HG03025 (cell line): ENCODE measurements at regions not wholly inside any gene's neighbourhood (a gene's known extent, or its start where the extent isn't known, plus 50 kb on each side); places are given as distances from the start of the nearest gene placed in this dataset.

Experiments used
- ATAC-seq: cut with Tn5 transposase; IDR thresholded peaks from one replicate; pipeline ENCODE4 v1.9.1; 2021; ENCODE audit warnings: mild to moderate bottlenecking, moderate library complexity; ENCODE audit not compliant: unreplicated experiment, low FRiP score

DNA sequence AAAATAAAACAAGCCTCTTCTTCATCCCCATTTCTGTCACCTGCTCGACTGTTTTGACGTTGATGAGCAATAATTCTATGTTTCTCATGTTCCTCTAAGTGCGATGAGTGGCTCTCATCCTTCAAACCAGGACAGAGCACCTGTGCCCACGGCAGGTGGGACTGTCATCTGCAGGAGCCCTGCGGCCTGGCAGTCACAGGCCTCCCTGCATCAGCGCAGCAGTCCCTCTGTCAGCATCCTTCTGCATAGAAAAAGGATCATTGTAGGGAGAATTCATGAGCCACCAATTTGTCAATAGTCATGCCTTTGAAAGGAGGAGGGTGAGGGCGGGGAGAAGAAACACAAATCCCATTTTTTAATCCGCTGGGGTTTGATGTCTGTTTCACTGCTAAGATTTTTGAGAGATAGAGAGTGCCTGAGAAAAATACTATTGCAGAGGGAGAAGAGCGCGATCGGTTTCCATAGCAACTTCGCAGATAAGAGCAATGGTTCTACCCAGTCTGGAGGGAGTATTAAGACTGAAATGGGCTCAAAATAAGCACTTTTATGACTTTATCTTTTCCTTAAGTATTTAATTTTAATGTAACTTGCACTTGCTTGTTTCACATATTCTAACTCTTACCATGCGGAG is 234.3 kb upstream of the NCKAP5 start:
- ATAC-seq: no peak

GRCh38 chr2:133806564-133806963 is 238.3 kb upstream of the NCKAP5 start:
- ATAC-seq: no peak

DNA sequence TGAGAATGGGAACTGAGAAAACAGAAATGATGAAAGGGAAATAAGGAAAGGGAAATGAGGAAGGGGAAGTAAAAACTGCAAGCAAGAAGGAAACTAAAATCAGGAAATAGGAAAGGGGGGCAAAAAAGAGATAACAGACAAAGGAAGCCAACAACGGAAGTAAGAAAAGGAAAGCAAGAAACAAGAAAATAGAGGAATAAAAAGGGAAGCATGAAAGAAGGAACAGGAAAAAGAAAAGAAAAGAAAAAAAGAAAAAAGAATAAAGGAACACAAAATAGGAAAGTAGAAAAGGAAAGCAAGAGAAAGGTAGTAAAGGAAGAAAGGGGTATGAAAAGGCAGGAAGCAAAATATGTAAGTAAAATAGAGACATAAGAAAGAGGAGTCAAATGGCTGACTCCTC is 241.2 kb upstream of the NCKAP5 start:
- no peak for ATAC-seq

DNA sequence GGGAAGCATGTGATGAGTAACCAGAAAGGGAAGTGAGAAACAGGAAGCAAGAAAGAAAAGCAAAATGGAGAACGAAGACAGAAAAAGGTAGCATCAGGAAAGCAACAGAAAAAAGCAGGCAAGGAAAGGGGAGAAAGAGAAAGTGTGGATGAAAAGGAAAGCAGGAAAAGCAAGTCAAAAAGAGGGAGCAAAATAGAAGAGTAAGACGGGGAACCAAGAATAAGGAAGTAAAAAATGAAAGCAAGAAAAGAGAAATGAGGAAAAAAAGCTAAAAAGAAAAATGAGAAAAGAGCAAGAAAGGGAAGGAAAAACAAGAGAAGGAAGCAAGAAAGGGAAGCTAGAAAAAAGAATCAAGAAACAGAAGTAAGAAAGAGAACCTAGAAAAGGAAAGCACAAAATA is 242.3 kb upstream of the NCKAP5 start:
- no peak for ATAC-seq

DNA sequence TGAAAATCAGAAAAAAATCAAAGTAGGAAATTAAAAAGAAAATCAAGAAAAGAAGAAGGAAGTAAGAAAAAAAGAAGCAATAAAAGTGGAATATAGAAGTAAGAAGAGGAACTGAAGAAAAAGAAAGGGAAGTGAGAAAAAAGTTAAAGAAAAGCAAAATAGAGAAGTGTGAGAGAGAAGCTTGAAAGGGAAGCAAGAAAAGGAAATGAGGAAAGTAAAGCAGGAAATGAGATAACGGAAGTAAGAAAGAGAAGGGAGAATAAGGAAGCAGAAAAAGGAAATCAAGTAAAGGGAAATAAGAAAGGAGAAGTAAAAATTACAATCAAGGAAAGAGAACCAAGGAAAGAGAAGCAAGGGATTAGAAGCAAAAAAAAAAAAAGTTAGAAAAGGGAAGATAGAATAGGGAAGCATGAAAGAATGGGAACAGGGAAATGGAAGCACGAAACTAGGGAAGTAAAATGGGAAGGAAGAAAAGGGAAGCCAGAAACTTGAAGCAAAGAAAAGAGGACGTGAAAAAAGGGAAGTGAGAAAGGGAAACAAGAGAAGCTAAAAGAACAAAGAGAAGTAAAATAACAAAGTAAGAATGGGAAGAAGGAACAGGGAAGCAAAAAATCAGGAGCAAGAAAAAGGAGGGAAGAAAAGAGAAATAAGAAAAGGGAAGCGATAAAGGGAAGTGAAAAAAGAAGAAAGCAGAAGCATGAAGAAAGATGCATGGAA is 243.3 kb upstream of the NCKAP5 start:
- ATAC-seq: no peak

DNA sequence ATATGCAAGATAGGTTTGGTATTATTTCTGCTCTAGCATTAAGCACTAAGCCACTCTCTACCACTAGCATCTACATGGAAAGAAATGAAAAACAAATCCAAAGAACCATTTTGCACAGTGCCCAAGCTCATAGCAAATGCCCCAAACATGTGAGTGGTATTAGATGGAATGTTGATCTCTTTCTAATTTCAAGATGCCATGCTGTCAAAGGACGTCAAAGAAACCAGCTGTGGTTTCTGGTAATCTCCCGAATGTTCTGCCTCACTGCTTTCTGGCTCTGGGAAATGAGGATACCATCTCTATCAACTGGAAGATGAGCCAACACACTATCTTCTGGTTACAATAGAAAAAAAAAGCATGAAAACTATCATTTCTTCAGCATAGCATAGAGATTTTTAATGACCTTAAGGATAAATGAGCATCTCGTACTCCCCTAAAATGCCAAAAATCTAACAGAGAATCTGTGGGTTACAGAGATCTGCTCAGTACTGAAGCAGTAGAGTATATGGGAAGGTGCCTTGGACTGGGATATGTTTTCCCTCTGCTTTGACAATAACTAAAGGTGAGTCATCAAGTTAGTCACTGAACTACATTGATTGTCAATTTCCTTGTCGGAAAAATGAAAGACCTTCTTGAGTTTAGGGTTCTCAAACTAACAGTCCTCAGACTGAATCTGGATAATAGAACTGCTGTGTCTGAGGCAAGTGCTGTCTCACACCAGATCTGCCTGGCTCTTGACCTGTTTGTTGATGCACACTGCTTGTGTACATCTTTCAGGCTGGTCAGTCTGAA is 244.8 kb upstream of the NCKAP5 start:
- ATAC-seq: no peak

- no peak for ATAC-seq
Measured at GRCh38 chr2:133814890-133815289, 246.6 kb upstream of the NCKAP5 start.

- ATAC-seq: no peak
Measured at GRCh38 chr2:133816037-133816436, 247.8 kb upstream of the NCKAP5 start.

GRCh38 chr2:133817680-133818566 is 249.7 kb upstream of the NCKAP5 start:
- ATAC-seq: no peak

DNA sequence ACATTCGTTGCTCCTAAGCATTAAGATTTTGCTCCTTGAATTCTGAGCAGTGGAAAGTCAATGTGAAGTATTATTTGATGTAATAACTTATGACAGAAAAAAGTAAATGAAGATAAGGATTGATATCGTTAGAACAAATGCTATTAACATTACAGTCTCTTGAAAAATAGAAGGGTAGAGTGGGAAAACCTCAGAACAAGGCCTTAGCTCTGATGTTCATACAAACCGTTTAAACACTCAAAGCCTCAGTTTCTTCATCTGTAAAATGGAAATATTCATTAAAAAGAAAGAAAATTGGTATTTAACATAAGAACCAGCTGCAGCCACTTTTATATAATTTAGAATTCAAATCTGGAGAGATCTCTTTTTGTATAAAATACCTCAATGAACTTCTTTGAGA is 250.4 kb upstream of the NCKAP5 start:
- no peak for ATAC-seq

- ATAC-seq: no peak
Measured at GRCh38 chr2:133819906-133820305, 251.6 kb upstream of the NCKAP5 start.

GRCh38 chr2:133821107-133821760 is 253.0 kb upstream of the NCKAP5 start:
- ATAC-seq: no peak

GRCh38 chr2:133822517-133823225 is 254.4 kb upstream of the NCKAP5 start:
- ATAC-seq: no peak

DNA sequence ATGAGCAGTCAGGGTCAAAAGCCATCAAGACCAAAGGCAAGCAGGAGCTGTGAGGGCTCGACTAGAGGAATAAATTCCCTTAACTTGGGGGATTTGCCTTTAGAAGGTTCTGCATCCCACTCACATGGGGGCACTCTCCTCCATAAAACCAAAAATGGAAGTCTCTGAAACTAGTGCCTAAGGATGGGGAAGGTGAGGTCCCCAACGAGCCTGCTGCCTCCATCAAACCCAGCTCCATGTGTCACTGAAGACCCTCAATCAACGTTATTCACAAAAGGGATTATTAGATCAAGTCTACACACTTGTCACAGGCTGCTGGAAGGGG is 254.9 kb upstream of the NCKAP5 start:
- no peak for ATAC-seq

- no peak for ATAC-seq
Measured at GRCh38 chr2:133824869-133825268, 256.6 kb upstream of the NCKAP5 start.

- no peak for ATAC-seq
Measured at GRCh38 chr2:133825778-133826177, 257.5 kb upstream of the NCKAP5 start.

GRCh38 chr2:133828913-133829312 is 260.6 kb upstream of the NCKAP5 start:
- no peak for ATAC-seq

GRCh38 chr2:133829450-133830020 is 261.3 kb upstream of the NCKAP5 start:
- ATAC-seq: no peak

DNA sequence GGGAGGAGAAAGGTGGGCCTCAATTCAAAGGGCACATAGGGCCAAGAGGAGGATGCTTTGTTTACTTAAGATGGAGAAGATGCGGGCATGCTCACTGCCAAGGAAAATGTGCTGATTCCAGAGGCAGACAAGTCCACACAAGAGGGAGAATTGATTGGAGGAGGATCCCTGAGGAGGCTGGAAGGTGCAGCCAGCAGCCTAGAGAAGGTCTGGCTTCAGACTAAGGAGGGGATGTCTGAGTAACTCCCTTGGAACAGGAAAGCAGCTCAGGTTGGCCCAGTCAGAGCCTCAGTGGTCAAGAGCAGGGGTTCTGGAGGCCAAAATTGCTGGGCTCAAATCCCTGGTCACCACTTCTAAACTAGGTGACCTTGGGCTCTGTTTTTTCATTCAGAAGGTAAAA is 265.5 kb upstream of the NCKAP5 start:
- no peak for ATAC-seq
